Raji (cell line): ENCODE measurements at regions not wholly inside any gene's neighbourhood (a gene's known extent, or its start where the extent isn't known, plus 50 kb on each side); places are given as distances from the start of the nearest gene placed in this dataset.

Experiments used
- POLR2A ChIP-seq: IDR thresholded peaks from 2 replicates; pipeline ENCODE4 v1.6.1; 2011; ENCODE audit warnings: low read depth, low read length, control low read depth; ENCODE audit not compliant: insufficient read depth

DNA sequence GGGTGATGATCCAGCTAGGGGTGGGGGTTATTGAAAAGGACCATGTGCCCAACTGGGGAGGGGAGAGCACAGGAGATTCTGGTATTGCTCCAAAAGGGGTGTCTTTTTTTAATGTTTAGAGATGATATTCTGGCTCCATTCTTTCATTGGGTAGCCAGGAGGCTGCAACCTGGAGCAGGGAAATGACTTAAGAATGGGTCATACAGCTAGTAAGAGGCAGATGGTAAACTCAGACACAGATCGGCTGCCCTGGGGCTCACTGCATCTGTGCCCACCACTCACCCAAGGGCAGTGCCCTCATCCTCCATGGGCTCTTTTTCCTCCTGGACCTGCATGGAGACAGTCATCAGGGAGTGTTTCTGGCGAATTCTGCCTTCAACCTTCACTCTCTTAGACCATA, 302.0 kb upstream of the PRDM1 start:
- TF ChIP-seq POLR2A, result no peak

DNA sequence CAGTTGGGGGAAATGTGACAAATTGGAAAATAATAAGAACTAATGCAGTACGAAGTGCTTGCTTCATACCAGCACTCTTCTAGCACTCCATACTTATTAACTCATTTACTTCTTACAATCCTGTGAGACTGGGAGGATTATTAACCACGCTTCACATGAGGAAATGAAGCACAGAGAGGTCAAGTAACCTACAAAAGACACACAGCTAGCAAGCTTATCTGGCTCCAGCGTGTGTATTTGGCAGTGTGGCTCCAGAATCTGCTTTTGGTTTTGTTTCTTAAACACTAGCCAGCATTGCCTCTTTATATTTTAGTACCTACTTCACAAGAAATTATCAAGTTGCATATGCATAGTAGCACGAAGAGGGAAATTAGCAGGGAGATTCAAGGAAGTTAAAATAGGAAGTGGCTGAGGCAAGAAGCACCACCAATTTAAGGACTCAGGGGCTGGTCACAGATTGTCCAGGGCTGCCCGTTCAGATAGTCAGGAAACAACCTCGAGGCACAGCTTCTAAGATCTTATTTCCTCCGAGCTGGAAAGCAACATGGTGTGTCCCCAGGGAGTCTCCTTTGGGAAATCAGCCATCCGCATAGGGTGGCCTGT, 302.7 kb upstream of the PRDM1 start:
- TF ChIP-seq POLR2A, result no peak

DNA sequence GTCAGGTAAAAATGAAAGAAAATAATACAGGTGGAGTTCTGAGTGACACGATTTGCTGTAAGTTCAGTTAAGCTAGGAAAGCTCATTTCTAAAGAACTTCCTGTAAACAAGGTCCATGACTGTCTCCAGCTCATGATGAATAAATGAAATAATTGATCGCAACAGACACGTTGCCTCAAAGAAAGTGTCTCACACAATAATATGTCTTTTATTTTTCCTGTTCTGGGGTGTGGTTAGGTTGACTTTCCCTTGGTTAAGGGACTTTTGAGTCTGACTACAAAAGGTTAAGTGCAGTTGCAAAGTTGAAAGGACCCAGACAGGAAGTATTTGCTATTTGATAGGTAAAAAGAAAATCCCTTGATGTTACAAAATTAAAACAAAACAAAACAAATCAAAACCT, 304.2 kb upstream of the PRDM1 start:
- no peak for TF ChIP-seq POLR2A

DNA sequence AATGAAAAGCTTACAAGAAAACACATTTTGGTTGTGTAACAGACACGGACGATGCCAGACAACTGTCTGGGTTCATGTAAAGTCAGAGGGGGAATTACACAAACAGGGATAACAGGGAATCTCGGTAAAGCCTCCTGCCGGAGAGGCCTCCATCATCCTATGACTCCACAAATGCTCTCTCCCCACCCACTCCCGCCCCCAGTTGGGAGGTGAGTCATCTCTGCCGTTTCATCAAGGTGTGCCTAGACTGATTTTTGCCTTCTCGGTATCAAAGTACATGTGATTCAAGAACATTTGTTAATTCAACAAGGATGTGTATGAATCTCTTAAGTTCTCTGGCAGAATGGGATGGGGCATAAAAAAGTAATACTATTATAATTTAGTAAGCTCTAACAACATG, 304.9 kb upstream of the PRDM1 start:
- TF ChIP-seq POLR2A, result no peak

DNA sequence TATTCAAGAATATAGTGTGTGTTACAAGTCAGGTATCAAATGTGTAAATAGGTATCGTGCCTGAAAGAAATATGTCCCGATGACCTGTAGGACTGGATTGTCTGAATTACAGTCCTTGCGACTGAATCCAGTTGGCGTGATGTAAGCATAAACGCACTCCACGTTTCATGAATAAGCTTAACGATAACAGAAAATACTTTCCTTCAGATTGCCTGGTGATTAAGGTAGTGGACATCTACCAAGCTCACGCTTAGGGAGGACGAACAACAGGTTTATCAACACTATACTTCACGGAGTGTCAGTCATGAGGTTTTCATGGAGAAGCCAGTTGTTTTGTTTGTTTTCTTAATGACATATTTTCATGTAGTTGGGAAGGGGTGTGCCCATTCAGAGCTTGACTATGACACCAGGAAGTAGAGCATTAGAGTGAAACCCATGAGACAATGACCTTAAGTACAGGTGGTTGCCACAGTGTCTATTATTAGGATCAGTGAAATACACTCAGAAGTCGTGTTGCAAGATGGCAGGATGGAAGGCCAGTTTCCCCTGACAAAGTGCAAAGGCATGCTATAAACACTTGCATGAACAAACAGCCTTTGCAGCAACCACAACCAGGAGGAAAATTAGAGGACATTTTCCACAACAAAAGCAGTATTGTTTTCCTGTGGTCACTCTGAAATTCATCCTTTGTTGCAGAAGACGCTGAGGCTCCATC, 305.8 kb upstream of the PRDM1 start:
- TF ChIP-seq POLR2A, result no peak

DNA sequence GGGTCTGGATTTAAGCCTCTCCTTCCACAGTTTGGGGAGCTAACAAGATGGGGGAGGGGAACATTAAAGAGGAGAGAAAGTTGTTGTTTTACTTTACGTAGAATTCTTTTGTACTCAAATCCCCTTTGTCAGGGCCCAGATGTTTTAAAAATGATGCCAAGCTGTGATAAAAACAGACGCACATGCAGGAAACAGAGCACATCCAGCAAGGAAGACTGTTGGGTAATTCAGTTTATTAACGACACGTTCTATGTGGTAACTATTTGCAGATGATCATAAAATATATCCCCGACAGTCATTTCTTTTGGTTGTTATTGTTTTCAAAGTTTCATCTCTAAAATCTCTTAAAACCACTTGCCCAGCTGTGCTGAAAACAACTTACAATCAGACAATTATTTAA, 307.0 kb upstream of the PRDM1 start:
- no peak for TF ChIP-seq POLR2A

DNA sequence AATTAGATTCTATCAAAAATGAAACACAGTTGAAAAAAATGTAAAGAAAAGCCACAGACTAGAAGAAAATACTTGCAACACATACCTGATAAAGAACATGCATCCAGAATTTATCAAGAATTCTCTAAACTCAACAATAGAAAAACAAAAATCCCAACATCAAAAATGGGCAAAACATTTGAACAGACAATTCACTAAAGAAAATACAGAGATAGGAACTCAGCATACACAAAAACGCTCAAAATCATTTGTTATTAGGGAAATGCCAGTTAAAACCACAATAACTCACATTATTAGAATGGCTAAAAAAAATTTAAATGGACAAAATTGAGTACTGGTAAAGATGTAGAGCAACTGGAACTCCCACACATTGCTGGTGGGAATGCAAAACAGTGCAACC, 311.0 kb upstream of the PRDM1 start:
- TF ChIP-seq POLR2A, result no peak

DNA sequence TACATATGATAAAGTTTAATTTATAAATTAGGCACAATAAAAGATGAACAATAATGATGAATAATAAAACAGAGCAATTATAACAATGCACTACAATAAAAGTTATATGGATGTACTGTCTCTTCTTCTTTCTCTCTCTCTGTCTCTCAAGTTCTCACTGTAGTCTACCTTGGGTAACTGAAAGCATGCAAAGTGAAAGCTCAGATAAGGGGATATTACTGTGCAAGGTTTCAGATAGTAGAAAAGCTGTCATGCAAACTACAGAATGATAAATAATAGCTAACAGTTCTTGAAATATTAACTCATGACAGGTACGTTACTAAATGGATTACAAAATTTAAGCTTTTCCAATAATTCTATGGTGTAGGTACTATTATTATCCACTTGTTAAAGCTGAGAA, 311.9 kb upstream of the PRDM1 start:
- no peak for TF ChIP-seq POLR2A

DNA sequence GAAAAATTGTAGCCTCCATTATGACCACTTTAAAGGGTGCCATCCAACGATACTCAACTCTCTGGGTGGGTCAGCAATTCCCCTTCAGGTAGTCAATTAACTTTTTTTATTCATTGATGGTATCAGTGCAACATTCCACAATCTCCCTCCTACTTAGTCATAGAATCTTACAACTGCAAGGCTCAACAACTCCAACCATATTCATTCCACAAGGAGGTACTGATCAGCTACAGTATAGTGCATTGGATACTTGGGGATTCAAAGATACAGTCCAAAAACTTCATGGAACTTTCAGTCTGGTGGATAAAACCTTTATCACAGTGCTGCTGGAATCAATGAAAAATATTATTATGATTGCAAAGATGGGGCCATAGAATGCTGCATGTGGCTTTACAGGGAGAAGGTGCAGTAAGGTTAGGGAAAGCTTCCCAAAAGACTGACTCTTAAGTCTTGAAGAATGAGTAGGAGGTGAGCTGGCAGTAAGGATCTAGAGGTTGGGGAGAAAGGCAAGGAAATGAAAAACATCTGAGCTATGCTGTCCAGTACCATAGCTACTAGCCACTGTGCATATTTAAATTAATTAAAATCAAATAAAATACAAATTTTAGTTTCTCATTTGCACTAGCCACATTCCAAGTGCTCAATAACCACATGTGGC, 314.7 kb upstream of the PRDM1 start:
- TF ChIP-seq POLR2A, result no peak

DNA sequence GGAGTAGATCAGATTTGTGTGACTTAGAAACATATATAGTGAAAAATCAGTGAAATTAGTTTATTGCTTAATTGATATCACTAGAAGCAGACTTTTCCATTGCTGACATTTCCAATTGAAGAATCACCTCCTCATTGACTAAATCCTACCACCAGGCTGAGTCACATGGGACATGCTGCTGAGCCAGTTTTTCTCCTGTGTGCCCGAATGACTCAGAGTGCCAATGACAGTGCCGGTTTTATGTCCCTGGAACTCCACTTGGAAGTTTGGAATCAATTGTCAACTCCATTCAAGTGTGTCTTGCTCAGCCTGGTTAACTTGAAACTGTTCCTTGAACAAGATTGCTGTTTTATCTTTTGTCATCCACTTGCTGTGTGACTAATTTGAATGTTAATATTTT, 316.1 kb upstream of the PRDM1 start:
- TF ChIP-seq POLR2A, result no peak

DNA sequence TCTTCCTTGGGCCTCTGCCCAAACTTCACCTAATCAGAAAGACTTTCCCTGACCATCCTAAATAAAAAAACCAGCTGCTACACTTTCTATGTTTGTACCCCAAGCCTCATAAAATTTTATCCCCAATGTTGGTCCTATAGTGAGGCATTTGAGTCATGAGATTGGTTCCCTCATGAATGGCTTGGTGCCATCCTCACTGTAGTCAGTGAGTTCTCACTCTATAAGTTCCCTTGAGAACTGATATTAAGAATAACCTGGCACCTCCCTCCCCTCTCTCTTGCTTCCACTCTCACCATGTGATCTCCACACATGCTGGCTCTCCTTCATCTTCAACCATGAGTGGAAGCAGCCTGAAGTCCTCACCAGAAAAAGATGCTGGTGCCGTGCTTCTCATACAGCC, 316.9 kb upstream of the PRDM1 start:
- no peak for TF ChIP-seq POLR2A

DNA sequence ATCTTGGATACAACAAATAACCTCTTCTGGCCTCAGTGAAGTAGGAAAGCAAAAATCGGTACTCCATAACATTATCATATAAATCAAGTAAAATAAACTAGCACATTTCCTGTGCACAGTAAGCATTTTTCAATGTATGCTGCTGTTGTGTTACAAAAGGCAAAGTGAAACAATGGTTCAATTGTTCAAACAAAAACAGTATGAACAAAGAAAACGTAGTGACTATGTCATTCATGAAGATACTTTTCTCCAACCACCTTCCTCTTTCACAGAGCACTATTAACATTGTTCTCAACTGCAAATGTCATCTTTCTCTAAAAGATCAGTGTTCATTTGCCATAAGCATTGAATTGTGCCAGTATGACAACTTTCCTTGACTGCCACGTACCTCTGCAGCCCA, 318.6 kb upstream of the PRDM1 start:
- no peak for TF ChIP-seq POLR2A

DNA sequence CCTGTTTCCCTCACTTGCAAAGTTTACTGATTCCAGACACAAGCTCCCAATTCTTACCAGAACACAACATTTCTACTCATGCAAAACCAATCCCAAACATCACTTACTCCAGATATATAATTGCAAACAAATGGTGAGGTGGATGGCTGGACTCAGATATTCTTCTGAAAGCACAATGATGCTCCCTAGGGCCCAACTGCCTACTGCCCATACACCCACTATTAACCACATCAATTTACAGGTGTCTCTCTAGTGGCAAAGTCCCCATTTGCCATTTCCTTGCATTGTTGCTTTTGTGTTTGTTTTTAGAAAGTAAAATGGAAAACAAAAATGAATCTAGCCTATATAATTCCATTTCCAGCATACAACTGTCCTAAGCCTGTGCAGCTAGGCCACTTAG, 320.9 kb upstream of the PRDM1 start:
- no peak for TF ChIP-seq POLR2A

DNA sequence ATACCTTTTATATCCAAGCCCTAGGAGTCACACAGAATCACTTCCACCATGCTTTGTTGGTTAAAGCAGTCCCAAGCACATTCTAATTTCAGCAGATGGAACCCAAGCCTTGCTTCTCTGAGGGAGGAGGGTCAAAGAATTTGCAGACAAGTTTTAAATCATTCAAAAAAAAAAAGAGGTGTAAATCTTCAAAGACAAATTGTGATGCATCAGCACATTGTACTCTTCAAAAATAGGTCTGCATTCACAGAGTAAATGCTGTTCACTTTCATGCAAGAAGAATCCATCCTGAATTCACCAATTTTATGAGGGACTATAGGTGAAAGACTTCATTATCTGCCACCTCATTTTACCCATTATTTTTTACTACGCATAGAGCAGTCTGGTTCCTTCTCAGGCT, 321.8 kb upstream of the PRDM1 start:
- no peak for TF ChIP-seq POLR2A

DNA sequence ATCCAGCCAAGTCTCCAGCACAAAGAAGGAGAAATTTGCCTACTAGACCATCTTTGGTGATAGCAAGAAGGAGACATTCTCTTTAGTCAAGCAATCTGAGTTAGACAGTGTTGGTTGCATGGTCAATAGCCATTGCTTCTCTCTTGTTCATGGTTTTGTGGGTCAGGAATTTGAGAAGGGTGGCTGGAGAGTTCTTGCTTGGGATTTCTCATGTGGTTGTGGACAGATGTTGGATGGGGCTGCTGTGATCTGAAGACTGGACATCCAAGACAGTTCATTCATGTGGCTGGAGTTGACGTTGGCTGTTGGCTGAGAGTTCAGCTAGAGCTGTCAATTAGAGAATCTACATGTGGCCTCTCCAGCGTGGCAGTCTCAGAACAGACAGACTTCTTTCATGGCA, 322.3 kb upstream of the PRDM1 start:
- TF ChIP-seq POLR2A, result no peak

DNA sequence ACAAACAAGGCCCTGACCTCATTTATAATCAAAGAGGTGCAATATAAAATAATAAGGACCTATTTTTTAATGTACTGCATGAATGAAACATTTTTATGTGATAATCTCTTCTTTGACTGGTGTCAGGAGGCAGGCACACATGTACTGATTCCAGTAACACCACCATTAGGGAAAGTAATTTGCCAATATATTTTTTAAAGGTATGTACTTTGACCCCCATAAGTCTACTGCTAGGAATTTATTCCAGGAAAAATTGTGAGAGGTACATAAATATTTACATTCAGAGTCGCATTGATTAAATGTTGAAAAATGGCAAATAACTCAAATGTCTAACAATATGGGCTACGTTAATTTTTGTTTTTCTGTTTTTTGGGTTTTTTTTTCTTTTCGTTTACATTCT, 325.4 kb upstream of the PRDM1 start:
- no peak for TF ChIP-seq POLR2A

DNA sequence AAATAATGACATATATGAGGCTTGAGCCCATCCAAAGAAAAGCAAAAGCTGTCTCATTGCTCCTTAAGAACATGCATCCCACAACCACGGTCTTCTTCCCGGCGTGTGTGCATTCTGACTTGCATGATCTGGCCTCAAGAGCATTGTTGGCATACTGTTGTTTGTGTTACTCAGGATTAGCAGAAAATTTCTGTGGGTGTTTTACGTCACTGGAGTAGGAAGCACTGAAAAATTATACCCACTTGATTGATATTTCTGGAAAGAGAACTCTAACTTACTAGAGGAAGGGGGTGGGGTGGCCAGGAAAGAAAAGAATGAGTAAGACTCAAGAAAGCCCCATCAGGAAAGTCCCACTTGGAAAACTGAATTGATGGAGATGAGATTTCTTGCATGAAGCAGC, 326.2 kb upstream of the PRDM1 start:
- TF ChIP-seq POLR2A, result no peak

DNA sequence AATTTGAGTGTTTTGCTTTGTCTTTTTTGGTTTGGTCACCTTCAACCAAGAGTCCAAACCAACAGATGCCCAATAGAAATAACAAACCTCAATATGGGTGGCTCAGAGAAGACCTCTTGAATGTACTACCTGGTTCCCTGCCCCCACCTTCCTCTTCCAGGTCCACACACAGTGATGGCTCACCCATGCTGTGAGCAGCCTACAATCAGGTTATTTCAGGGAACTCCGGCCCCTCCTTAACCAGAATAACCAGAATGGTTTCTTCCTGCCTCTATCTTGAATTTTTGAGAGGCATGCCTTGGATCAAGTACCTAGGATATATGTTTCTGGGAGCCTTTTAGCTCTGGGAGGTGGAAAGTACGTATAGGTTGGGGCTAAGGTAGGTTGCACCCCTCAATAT, 327.1 kb upstream of the PRDM1 start:
- TF ChIP-seq POLR2A, result no peak
